ENCODE measurements at regions not wholly inside any gene's neighbourhood (a gene's known extent, or its start where the extent isn't known, plus 50 kb on each side); places are given as distances from the start of the nearest gene placed in this dataset.

DNA sequence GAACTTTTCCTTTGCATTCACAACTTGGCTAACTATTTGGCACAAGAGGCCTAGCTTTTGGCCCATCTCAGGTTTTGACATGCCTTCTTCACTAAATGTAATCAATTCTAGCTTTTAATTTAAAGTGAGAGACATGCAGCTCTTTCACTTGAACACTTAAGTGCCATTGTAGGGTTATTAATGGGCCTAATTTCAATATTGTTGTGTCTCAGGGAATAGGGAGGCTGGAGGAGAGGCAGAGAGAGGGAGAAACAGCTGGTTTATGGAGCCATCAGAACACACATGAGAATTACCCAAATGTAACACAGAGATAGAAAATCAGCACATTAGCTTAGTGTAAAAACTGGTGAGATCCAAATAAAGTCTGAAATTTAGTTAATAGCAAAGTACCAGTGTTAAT lies 157.4 kb downstream of the RPAP3 start:
- Histone ChIP-seq H3K4me1 (ENCODE audit: insufficient read depth, poor library complexity, severe bottlenecking) (no peaks in the 10 kb centered on the region), H3K9me3 (ENCODE audit: severe bottlenecking) (no peaks in the 10 kb centered on the region), H3K27me3 (ENCODE audit: insufficient read depth, poor library complexity, severe bottlenecking) (no peaks in the 10 kb centered on the region), H3K36me3 (ENCODE audit: low read depth) (no peaks in the 10 kb centered on the region), H3K4me3 (ENCODE audit: severe bottlenecking) (no peak overlapping the region), H3K27ac (ENCODE audit: poor library complexity, severe bottlenecking) (no peak overlapping the region)
- ATAC-seq (ENCODE audit: low read depth) = no peak
- DNase-seq (ENCODE audit: low spot score) = no peak
- TF ChIP-seq, protein P1, sequence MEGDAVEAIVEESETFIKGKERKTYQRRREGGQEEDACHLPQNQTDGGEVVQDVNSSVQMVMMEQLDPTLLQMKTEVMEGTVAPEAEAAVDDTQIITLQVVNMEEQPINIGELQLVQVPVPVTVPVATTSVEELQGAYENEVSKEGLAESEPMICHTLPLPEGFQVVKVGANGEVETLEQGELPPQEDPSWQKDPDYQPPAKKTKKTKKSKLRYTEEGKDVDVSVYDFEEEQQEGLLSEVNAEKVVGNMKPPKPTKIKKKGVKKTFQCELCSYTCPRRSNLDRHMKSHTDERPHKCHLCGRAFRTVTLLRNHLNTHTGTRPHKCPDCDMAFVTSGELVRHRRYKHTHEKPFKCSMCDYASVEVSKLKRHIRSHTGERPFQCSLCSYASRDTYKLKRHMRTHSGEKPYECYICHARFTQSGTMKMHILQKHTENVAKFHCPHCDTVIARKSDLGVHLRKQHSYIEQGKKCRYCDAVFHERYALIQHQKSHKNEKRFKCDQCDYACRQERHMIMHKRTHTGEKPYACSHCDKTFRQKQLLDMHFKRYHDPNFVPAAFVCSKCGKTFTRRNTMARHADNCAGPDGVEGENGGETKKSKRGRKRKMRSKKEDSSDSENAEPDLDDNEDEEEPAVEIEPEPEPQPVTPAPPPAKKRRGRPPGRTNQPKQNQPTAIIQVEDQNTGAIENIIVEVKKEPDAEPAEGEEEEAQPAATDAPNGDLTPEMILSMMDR (IDR thresholded peaks at IDR 0.05; ENCODE audit: poor library complexity, severe bottlenecking) = no peak

DNA sequence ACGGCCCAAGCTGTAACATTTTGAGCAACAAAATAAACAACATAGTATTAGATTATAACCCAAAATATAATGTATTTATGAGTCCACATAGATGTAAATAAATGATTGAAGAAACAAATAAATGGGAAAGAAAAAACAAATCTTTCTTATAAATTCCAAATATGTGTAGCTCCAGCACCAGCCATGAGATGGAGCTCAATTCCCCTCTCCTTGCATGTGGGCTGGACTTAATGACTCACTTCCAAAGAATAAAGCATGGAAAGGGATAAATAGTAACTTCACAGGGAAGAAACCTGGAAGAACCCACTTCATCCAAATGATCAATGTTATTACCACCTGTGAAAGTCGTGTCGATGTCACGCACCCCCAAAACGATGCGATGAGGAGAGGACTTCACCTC lies 158.8 kb downstream of the RPAP3 start:
- ATAC-seq (ENCODE audit: low read depth) = peak; percentile 49; the same call in 1 of the 3 replicates
- no peaks in the 10 kb centered on the region for H3K9me3 ChIP-seq (ENCODE audit: severe bottlenecking)
- H3K4me1 ChIP-seq (ENCODE audit: insufficient read depth, poor library complexity, severe bottlenecking) = no peaks in the 10 kb centered on the region
- no peak for DNase-seq (ENCODE audit: low spot score)
- H3K27ac ChIP-seq (ENCODE audit: poor library complexity, severe bottlenecking) = no peak overlapping the region
- H3K4me3 ChIP-seq (ENCODE audit: severe bottlenecking) = no peak overlapping the region
- TF ChIP-seq, protein P1 (IDR thresholded peaks at IDR 0.05; ENCODE audit: poor library complexity, severe bottlenecking) = peak; percentile 57
- H3K36me3 ChIP-seq (ENCODE audit: low read depth) = no peaks in the 10 kb centered on the region
- H3K27me3 ChIP-seq (ENCODE audit: insufficient read depth, poor library complexity, severe bottlenecking) = no peaks in the 10 kb centered on the region

DNA sequence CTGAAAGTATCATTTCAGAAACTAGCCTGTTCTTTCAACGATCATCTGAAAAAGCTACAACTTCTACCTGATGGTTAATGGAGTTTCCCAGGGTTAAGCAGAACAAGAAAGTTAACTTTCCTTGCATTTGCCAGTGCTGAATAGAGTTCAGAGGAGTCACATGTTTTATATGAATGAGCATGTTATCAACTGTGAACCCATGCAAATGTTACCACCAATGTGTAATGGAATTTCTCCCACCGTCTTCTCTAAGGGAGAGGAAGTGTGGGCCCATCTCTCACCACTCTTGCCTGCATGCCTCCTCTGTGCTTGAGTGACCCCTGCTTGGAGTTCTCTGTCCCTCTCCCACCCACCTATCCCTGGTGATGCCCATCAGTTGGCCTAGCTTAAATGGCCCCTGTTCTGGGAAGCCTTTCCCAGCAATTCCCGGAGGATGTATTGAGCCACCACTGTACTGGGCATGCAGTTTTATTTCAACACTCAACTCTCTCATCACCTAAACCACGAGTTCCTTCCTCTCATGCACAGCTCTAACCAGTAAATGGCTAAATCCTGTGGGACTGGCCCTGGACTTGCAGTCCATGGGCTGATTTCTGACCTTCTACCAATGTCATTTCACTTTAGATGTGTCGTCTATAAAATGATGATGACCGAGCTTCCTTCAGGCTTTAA lies 159.8 kb downstream of the RPAP3 start:
- H3K9me3 ChIP-seq (ENCODE audit: severe bottlenecking) = no peaks in the 10 kb centered on the region
- TF ChIP-seq, protein P1 (IDR thresholded peaks at IDR 0.05; ENCODE audit: poor library complexity, severe bottlenecking) = no peak
- H3K27me3 ChIP-seq (ENCODE audit: insufficient read depth, poor library complexity, severe bottlenecking) = no peaks in the 10 kb centered on the region
- H3K4me1 ChIP-seq (ENCODE audit: insufficient read depth, poor library complexity, severe bottlenecking) = no peaks in the 10 kb centered on the region
- DNase-seq (ENCODE audit: low spot score) = no peak
- ATAC-seq (ENCODE audit: low read depth) = no peak
- H3K27ac ChIP-seq (ENCODE audit: poor library complexity, severe bottlenecking) = no peak overlapping the region
- no peak overlapping the region for H3K4me3 ChIP-seq (ENCODE audit: severe bottlenecking)
- H3K36me3 ChIP-seq (ENCODE audit: low read depth) = no peaks in the 10 kb centered on the region

- DNase-seq (ENCODE audit: low spot score) (no peak), ATAC-seq (ENCODE audit: low read depth) (no peak)
- Histone ChIP-seq H3K4me3 (ENCODE audit: severe bottlenecking) (no peak overlapping the region), H3K9me3 (ENCODE audit: severe bottlenecking) (peaks cover 3% of the 10 kb centered on the region), H3K27ac (ENCODE audit: poor library complexity, severe bottlenecking) (no peak overlapping the region), H3K27me3 (ENCODE audit: insufficient read depth, poor library complexity, severe bottlenecking) (no peaks in the 10 kb centered on the region), H3K36me3 (ENCODE audit: low read depth) (no peaks in the 10 kb centered on the region), H3K4me1 (ENCODE audit: insufficient read depth, poor library complexity, severe bottlenecking) (no peaks in the 10 kb centered on the region)
- TF ChIP-seq, protein P1 (IDR thresholded peaks at IDR 0.05; ENCODE audit: poor library complexity, severe bottlenecking) = no peak
Measured at GRCh38 chr12:47534695-47535094, 171.1 kb downstream of the RPAP3 start.

- TF ChIP-seq, protein P1 (IDR thresholded peaks at IDR 0.05; ENCODE audit: poor library complexity, severe bottlenecking) = no peak
- ATAC-seq (ENCODE audit: low read depth) (no peak), DNase-seq (ENCODE audit: low spot score) (no peak)
- Histone ChIP-seq H3K9me3 (ENCODE audit: severe bottlenecking) (peaks cover 3% of the 10 kb centered on the region), H3K4me1 (ENCODE audit: insufficient read depth, poor library complexity, severe bottlenecking) (no peaks in the 10 kb centered on the region), H3K27ac (ENCODE audit: poor library complexity, severe bottlenecking) (no peak overlapping the region), H3K27me3 (ENCODE audit: insufficient read depth, poor library complexity, severe bottlenecking) (no peaks in the 10 kb centered on the region), H3K36me3 (ENCODE audit: low read depth) (no peaks in the 10 kb centered on the region), H3K4me3 (ENCODE audit: severe bottlenecking) (no peak overlapping the region)
Measured at GRCh38 chr12:47530050-47530449, 175.8 kb downstream of the RPAP3 start.

Data from RWPE2 (cell line).